Activated CD4-positive, alpha-beta memory T cell treated with anti-CD3 and anti-CD28 coated beads, Interleukin-2, amount 10 ng/mL, durations not matched to agents 7 days and 5 days (primary cell): ENCODE measurements at regions not wholly inside any gene's neighbourhood (a gene's known extent, or its start where the extent isn't known, plus 50 kb on each side); places are given as distances from the start of the nearest gene placed in this dataset.

Source experiments
- CTCF ChIA-PET: fragments of 350-600 bp; sonication (Branson Sonifier 250); formaldehyde crosslinking; loops from one replicate; lab custom pipeline; 2021; ENCODE audit warnings: antibody characterized with exemption, inconsistent platforms; lab: Charles Lee
- POLR2A ChIA-PET: fragments of 350-600 bp; sonication (Branson Sonifier 250); formaldehyde crosslinking; loops from one replicate; lab custom pipeline; 2021; ENCODE audit warnings: antibody characterized with exemption; lab: Charles Lee
- DNase-seq: peaks from one replicate; pipeline ENCODE4 v3.0.0-alpha.2; 2020
- H3K27ac Mint-ChIP-seq: one replicate; pipeline ENCODE4 v1.8.0; 2021; ENCODE audit warnings: mild to moderate bottlenecking, mixed read lengths
- H3K27me3 Mint-ChIP-seq: one replicate; pipeline ENCODE4 v1.8.0; 2021; ENCODE audit warnings: mixed read lengths
- H3K36me3 Mint-ChIP-seq: one replicate; pipeline ENCODE4 v1.8.0; 2021; ENCODE audit warnings: low read depth, mixed read lengths
- H3K4me1 Mint-ChIP-seq: one replicate; pipeline ENCODE4 v1.8.0; 2021; ENCODE audit warnings: mixed read lengths
- H3K4me3 Mint-ChIP-seq: one replicate; pipeline ENCODE4 v1.8.0; 2021; ENCODE audit warnings: mild to moderate bottlenecking, mixed read lengths
- H3K9me3 Mint-ChIP-seq: one replicate; pipeline ENCODE4 v1.8.0; 2021; ENCODE audit warnings: mixed read lengths

DNA sequence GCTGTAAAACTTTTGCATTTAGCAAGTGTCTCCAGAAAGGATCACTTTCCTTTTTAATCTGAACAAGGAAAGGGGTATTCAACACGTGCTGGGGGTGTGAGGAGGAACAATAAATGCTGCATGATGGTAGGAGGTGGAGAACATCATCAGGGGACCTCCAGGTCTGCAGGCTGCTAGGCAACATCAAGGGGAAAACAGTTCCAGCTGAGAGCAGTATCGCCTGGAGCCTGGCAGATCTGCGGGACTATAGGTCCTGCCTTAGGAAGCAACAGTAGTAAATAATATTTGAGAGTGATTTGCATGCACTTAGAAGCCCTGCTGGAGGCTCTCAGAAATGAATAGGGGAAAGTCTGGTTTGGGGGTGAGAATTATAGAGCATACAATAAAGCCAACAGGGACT, 175.6 kb downstream of the SUCLG1 start:
- H3K36me3 Mint-ChIP-seq: no peaks in the 10 kb centered on the region
- no peaks in the 10 kb centered on the region for H3K9me3 Mint-ChIP-seq
- no peak for DNase-seq
- CTCF ChIA-PET: no interaction called here
- H3K4me1 Mint-ChIP-seq: peaks cover under 1% of the 10 kb centered on the region
- H3K27me3 Mint-ChIP-seq: no peaks in the 10 kb centered on the region
- POLR2A ChIA-PET: no interaction called here
- no peak overlapping the region for H3K27ac Mint-ChIP-seq
- H3K4me3 Mint-ChIP-seq: no peak overlapping the region

DNA sequence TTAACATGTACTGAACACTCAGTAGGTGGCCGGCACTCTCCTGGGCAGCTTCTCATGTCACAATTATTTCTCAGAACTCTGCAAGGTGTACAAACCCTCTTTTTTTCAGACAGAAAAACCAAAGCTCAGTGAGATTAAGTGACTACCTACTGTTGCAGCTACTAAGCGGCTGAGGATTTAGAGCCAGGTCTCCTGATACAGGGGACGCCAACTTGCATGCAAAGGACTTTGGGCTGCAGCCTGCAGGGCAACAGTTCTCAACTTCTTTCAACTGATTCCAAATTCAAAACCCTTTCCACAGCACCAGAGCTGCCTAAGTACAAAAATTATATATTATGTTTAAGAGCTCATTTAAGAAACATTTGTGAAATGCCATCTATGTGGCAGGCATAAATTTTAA, 177.6 kb downstream of the SUCLG1 start:
- ChIA-PET POLR2A (no interaction called here), CTCF (interaction anchor here (0.6 kb wide), 1 partner anchor 33 kb away, joined by 4 read pairs; no protein-coding TSS in a partner anchor)
- Mint-ChIP-seq H3K4me3 (no peak overlapping the region), H3K36me3 (no peaks in the 10 kb centered on the region), H3K27me3 (no peaks in the 10 kb centered on the region), H3K4me1 (peaks cover 12% of the 10 kb centered on the region), H3K9me3 (no peaks in the 10 kb centered on the region), H3K27ac (no peak overlapping the region)
- no peak for DNase-seq

DNA sequence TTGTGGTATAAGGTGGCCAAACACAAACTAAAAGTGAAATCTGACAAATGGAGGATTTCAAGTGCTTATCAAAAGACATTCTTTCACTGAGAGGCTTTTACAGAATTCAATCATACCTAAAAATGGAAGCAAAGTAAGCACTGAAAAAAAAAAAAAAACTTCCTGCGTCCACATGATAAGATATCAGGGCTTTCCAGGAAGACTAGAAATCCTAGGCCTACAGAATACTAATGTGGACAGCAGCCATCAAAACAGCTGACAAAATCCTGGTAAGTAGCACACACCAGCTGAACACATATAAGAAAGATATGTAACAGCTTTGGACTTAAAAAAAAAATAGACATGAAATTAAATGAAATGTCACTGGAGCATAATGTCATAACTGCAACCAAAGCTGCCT, 178.2 kb downstream of the SUCLG1 start:
- ChIA-PET CTCF (no interaction called here), POLR2A (no interaction called here)
- no peaks in the 10 kb centered on the region for H3K9me3 Mint-ChIP-seq
- H3K27ac Mint-ChIP-seq: no peak overlapping the region
- no peaks in the 10 kb centered on the region for H3K36me3 Mint-ChIP-seq
- H3K4me1 Mint-ChIP-seq: peaks cover 14% of the 10 kb centered on the region
- no peak overlapping the region for H3K4me3 Mint-ChIP-seq
- H3K27me3 Mint-ChIP-seq: no peaks in the 10 kb centered on the region
- DNase-seq: no peak

- POLR2A ChIA-PET: no interaction called here
- H3K27me3 Mint-ChIP-seq: no peaks in the 10 kb centered on the region
- H3K4me3 Mint-ChIP-seq: no peak overlapping the region
- no peaks in the 10 kb centered on the region for H3K9me3 Mint-ChIP-seq
- DNase-seq: no peak
- CTCF ChIA-PET: no interaction called here
- peaks cover 14% of the 10 kb centered on the region for H3K4me1 Mint-ChIP-seq
- no peaks in the 10 kb centered on the region for H3K36me3 Mint-ChIP-seq
- no peak overlapping the region for H3K27ac Mint-ChIP-seq
Measured at GRCh38 chr2:84278386-84278785, 180.7 kb downstream of the SUCLG1 start.

- DNase-seq: no peak
- peaks cover 14% of the 10 kb centered on the region for H3K4me1 Mint-ChIP-seq
- H3K27ac Mint-ChIP-seq: no peak overlapping the region
- H3K9me3 Mint-ChIP-seq: no peaks in the 10 kb centered on the region
- H3K4me3 Mint-ChIP-seq: no peak overlapping the region
- H3K36me3 Mint-ChIP-seq: no peaks in the 10 kb centered on the region
- CTCF ChIA-PET: no interaction called here
- POLR2A ChIA-PET: no interaction called here
- peaks cover 2% of the 10 kb centered on the region for H3K27me3 Mint-ChIP-seq
Measured at GRCh38 chr2:84276590-84277255, 182.4 kb downstream of the SUCLG1 start.

DNA sequence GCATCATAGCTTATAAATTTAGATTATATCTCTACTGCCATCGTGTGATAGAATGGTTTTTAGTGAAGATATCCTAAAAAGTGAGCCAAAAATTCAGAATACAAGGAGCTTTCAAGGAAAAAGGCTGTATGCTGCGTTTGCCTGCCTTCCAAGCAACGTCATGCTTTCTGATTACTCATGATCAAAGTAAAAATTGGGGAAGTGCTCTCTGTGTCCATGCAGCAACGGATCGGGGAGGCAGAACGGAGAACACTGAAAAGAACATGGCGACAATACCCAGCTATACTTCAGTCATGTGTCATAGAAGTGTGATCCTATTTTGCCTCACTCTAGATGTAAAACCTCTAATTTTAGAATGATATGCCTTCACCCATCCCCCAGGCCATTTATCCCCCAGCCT, 185.7 kb downstream of the SUCLG1 start:
- H3K36me3 Mint-ChIP-seq: no peaks in the 10 kb centered on the region
- CTCF ChIA-PET: no interaction called here
- H3K27ac Mint-ChIP-seq: no peak overlapping the region
- no peaks in the 10 kb centered on the region for H3K9me3 Mint-ChIP-seq
- peaks cover 5% of the 10 kb centered on the region for H3K27me3 Mint-ChIP-seq
- peaks cover 12% of the 10 kb centered on the region for H3K4me1 Mint-ChIP-seq
- POLR2A ChIA-PET: no interaction called here
- DNase-seq: no peak
- H3K4me3 Mint-ChIP-seq: no peak overlapping the region

GRCh38 chr2:84271977-84272376, 187.1 kb downstream of the SUCLG1 start:
- ChIA-PET CTCF (no interaction called here), POLR2A (no interaction called here)
- Mint-ChIP-seq H3K9me3 (no peaks in the 10 kb centered on the region), H3K4me3 (no peak overlapping the region), H3K27me3 (peaks cover 9% of the 10 kb centered on the region), H3K27ac (no peak overlapping the region), H3K36me3 (no peaks in the 10 kb centered on the region), H3K4me1 (peaks cover 7% of the 10 kb centered on the region)
- no peak for DNase-seq

DNA sequence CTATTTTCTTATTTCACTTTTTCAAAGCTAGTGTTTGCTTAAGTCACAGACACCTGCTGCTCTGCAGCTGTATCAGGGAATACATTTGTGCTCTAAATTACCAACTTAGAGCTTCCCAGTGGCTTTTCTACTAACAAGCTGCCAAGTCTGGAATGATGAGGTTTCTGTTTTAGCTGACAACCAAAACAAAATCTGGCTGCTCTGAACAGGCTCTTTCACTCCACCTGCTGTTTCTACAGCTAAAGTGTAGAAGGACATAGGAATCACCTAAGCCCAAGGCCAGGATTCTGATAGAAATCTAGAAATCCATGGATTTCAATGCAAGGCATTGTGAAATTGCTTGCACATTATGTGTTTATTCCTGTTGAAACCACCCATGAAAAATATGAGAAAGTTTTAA, 201.2 kb downstream of the SUCLG1 start:
- DNase-seq: no peak
- ChIA-PET POLR2A (no interaction called here), CTCF (no interaction called here)
- H3K27me3 Mint-ChIP-seq: peaks cover 5% of the 10 kb centered on the region
- no peaks in the 10 kb centered on the region for H3K36me3 Mint-ChIP-seq
- H3K4me1 Mint-ChIP-seq: no peaks in the 10 kb centered on the region
- no peak overlapping the region for H3K27ac Mint-ChIP-seq
- peaks cover 3% of the 10 kb centered on the region for H3K9me3 Mint-ChIP-seq
- H3K4me3 Mint-ChIP-seq: no peak overlapping the region

GRCh38 chr2:84251651-84252302, 207.3 kb downstream of the SUCLG1 start:
- Mint-ChIP-seq H3K27me3 (no peaks in the 10 kb centered on the region), H3K4me3 (no peak overlapping the region), H3K27ac (no peak overlapping the region), H3K36me3 (no peaks in the 10 kb centered on the region), H3K4me1 (no peaks in the 10 kb centered on the region), H3K9me3 (no peaks in the 10 kb centered on the region)
- CTCF ChIA-PET: no interaction called here
- POLR2A ChIA-PET: no interaction called here
- DNase-seq: no peak

GRCh38 chr2:84249140-84249539, 209.9 kb downstream of the SUCLG1 start:
- H3K9me3 Mint-ChIP-seq: no peaks in the 10 kb centered on the region
- ChIA-PET CTCF (no interaction called here), POLR2A (no interaction called here)
- H3K4me3 Mint-ChIP-seq: no peak overlapping the region
- no peaks in the 10 kb centered on the region for H3K36me3 Mint-ChIP-seq
- no peaks in the 10 kb centered on the region for H3K27me3 Mint-ChIP-seq
- no peaks in the 10 kb centered on the region for H3K4me1 Mint-ChIP-seq
- no peak overlapping the region for H3K27ac Mint-ChIP-seq
- no peak for DNase-seq

DNA sequence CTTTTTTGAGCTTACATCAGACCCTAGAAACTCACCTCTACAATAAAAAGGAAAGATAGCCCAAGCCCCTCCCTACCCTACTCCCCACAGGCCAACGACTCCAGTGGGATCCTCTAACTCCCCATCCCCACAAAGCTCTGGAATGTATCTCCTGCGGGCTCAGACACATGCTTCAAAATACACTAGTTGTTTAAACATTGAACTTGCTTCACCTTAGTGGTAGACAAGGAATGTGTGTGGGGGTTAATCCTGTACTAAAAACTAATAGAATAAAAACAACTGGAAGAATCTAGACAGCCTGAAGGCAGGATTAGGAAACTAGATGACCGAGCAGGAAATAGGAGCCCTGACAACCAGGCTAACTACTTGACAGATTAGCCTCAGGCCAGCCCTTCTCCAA, 211.5 kb downstream of the SUCLG1 start:
- Mint-ChIP-seq H3K27ac (no peak overlapping the region), H3K27me3 (no peaks in the 10 kb centered on the region), H3K36me3 (no peaks in the 10 kb centered on the region), H3K4me3 (no peak overlapping the region), H3K4me1 (no peaks in the 10 kb centered on the region), H3K9me3 (no peaks in the 10 kb centered on the region)
- ChIA-PET CTCF (no interaction called here), POLR2A (no interaction called here)
- no peak for DNase-seq

DNA sequence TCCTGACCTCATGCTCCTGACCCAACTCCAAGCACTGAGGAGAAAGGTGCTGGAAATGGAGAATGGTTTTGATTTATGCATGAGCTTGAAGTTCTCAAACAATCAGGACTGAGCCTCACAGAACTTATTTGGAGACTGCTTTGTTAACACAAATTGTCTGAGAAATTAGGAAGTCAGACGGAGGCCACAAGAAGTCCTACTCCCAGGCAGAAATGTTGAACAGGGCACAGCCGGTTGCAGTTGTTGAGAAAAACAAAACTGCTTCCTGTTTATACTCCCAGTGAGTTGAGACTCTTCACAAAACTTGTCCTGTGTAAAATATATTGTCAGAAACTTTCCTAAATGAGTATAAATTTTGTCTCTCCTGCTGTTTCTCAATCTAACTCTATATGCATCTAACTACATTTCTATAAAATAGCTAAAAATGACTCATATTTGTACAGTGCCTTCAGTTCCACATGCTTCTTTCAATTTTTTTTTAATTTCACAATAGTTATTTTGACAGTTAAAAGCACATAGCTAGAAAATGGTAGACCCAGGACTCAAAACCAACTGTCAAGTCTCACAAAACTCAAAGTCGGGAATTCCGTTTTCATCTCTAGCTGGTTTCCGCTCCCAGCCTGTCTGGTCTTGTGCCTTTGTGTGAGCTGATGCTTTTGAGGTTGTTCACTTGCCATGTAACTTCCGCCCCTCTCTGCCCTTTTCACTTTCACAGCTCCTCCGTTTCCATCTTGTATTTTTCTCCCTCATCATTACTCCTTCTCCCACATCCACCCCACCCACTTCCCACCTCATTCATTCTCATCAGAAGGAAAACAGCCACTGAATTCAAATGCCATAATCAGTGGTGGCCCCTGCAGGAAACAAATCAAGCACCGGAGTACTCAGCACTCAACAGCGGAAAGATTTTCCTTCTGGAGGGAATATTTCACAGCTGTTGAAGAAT, 215.0 kb downstream of the SUCLG1 start:
- DNase-seq: no peak
- CTCF ChIA-PET: interaction anchor here (1.3 kb wide), 1 partner anchor 71 kb away, joined by 3 read pairs; no protein-coding TSS in a partner anchor
- Mint-ChIP-seq H3K27me3 (peaks cover 3% of the 10 kb centered on the region), H3K27ac (no peak overlapping the region), H3K36me3 (no peaks in the 10 kb centered on the region), H3K4me1 (no peaks in the 10 kb centered on the region), H3K4me3 (no peak overlapping the region), H3K9me3 (no peaks in the 10 kb centered on the region)
- POLR2A ChIA-PET: no interaction called here

DNA sequence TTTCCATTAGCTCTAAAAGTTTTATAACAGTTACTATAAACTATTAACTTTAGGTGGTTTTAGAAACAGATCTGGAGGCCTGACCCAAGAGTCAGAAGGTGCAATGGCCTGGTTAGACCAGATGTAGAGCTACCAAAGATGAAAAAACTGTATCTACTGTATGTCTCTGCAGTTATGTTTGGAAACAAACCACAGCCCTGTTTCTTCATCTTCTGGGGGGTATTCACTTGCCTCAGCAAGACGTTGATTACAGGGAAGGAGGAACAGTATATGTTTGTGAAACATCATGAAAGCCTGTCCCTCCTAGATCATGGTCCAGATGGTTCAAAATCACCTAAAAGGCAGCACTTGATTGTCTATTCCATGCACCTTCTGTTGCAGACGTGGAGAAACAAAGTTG, 220.2 kb downstream of the SUCLG1 start:
- H3K36me3 Mint-ChIP-seq: no peaks in the 10 kb centered on the region
- ChIA-PET CTCF (no interaction called here), POLR2A (no interaction called here)
- no peaks in the 10 kb centered on the region for H3K9me3 Mint-ChIP-seq
- DNase-seq: no peak
- no peak overlapping the region for H3K27ac Mint-ChIP-seq
- peaks cover 7% of the 10 kb centered on the region for H3K27me3 Mint-ChIP-seq
- H3K4me3 Mint-ChIP-seq: no peak overlapping the region
- H3K4me1 Mint-ChIP-seq: no peaks in the 10 kb centered on the region
